Breast epithelium (tissue), 3 donors: ENCODE measurements at regions not wholly inside any gene's neighbourhood (a gene's known extent, or its start where the extent isn't known, plus 50 kb on each side); places are given as distances from the start of the nearest gene placed in this dataset.

Experiments
- POLR2A ChIP-seq: fragments of 450-650 bp; IDR thresholded peaks from one replicate; pipeline ENCODE4 v1.6.1; 2016; ENCODE audit warnings: antibody characterized with exemption, mild to moderate bottlenecking, moderate library complexity
- POLR2AphosphoS5 ChIP-seq, 3 donors: sonication (generic); formaldehyde crosslinking; IDR thresholded peaks; one replicate each; pipeline ENCODE4 v1.6.1; 2017; ENCODE audit warnings: antibody characterized with exemption in 3 of 3
- TF ChIP-seq, protein P1 (sequence below), 3 donors: fragments of 450-650 bp; IDR thresholded peaks; one replicate each; pipeline ENCODE4 v1.5.1; 2016 to 2017; ENCODE audit warnings: antibody characterized with exemption in 3 of 3, mild to moderate bottlenecking in 3 of 3, moderate library complexity in 3 of 3

DNA sequence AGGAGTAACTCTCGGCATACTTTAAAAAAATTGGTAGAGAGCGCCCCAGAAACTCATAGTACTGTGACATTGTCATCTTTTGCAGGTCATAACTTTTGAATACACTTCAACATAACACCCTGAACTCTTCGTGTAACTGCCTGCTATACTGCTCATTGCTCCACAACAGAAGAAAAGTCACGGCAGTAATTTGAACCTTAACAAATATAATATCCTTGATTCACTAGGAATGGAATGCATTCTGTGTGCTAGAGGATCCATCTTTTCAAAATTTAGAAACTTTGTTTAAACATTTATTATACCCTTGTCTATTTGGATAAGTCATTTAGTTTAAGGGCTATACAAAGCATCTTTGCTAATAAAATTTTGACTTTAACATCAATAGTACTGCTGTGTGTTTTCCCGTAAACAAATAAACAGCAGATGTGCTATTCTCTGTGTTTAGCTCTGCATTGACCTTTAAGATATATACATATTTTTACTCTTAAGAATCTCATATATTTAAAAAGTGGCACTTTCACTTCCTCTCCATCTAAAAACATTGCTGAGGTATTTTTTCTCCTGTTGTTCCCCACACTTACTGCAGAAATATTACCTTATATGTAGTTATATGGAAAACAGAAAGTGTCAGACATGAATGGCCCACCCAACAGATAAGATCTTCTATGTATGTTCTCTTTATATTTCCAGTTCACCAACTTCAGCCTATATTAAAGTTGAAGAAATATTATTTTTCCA is 217.6 kb upstream of the TMEM229A start:
- TF ChIP-seq, protein P1, sequence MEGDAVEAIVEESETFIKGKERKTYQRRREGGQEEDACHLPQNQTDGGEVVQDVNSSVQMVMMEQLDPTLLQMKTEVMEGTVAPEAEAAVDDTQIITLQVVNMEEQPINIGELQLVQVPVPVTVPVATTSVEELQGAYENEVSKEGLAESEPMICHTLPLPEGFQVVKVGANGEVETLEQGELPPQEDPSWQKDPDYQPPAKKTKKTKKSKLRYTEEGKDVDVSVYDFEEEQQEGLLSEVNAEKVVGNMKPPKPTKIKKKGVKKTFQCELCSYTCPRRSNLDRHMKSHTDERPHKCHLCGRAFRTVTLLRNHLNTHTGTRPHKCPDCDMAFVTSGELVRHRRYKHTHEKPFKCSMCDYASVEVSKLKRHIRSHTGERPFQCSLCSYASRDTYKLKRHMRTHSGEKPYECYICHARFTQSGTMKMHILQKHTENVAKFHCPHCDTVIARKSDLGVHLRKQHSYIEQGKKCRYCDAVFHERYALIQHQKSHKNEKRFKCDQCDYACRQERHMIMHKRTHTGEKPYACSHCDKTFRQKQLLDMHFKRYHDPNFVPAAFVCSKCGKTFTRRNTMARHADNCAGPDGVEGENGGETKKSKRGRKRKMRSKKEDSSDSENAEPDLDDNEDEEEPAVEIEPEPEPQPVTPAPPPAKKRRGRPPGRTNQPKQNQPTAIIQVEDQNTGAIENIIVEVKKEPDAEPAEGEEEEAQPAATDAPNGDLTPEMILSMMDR (IDR thresholded peaks at IDR 0.05) = no peak
- TF ChIP-seq POLR2AphosphoS5 (IDR thresholded peaks at IDR 0.05) = no peak
- TF ChIP-seq POLR2A = no peak
